ENCODE measurements at regions not wholly inside any gene's neighbourhood (a gene's known extent, or its start where the extent isn't known, plus 50 kb on each side); places are given as distances from the start of the nearest gene placed in this dataset.
A peak's percentile ranks its signal among the peaks of the same experiment; 100 is the strongest.

DNA sequence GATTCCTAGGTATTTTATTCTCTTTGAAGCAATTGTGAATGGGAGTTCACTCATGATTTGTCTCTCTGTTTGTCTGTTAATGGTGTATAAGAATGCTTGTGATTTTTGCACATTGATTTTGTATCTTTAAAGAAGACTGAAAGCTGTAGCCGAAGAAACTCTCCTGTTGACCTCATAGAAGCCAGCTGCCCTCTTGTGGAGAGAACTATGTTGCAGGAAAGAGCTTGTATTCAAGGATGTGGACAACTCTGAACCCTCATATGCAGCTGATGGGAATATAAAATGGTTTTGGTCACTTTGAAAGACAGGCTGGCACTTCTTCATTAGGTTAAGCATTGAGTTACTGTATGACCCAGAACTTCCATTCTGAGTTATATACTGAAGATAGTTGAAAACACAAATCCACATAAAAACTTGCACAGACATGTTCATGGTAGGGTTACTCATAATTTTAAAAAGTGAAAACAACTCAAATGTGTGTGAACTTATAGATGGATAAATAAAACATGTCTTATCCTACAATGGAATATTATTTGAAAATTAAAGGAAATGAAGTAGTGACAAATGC, 65.8 kb upstream of the SLITRK6 start:
- peak; percentile 15 for DNase-seq

DNA sequence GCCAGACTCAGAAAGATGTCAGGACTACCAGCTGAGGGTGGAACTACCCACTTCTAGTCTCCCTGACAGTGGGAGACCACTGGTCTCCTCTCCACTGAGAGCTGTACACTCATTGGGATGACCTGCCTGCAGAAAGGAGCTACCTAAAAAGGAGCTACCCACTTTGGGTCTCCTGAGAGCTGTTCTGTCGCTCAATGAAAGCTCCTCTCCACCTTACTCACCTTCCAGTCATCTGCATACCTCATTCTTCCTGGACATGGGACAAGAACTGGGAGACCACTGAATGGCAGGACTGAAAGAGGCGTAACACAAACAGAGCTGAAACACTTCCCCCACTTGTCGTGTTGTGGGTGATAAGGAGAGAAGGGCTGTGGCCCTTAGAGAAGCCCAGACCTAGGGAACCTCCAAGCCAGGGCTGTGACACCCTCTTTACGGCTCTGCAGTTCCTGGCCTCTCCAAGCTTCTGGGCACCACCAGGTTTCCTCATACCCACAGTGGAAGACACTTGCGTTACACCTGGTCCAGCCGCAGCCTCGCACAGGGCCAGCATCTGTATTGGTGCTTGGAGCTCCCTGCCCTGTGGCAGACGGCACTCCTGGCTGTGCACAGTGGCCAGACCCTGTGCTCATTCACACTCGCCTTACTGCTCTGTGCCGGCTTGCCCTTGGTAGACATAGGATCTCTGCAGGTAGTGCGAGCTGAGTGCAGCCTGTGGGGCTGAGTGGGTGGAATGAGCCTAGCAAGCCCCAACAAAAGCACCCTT, 54.9 kb upstream of the SLITRK6 start:
- DNase-seq = no peak

- no peak for DNase-seq
Measured at GRCh38 chr13:85853161-85853894, 54.1 kb upstream of the SLITRK6 start.
